Stimulated activated naive B cell treated with anti-CD40 and anti-IgM and Interleukin-4, amounts not matched to agents 10 μg/mL and 1 μg/mL and 100 μg/mL, for 72 hours (primary cell): ENCODE measurements at regions not wholly inside any gene's neighbourhood (a gene's known extent, or its start where the extent isn't known, plus 50 kb on each side); places are given as distances from the start of the nearest gene placed in this dataset.

Experiments
- ATAC-seq, 2 donors: fragments of 150-1000 bp; cut with Tn5 transposase; replicated peaks; 2 replicates each; pipeline ENCODE4 v1.10.0; 2021; ENCODE audit warnings: moderate library complexity in 1 of 2
- DNase-seq: peaks from one replicate; pipeline ENCODE4 v3.0.0; 2021
- H3K27ac Mint-ChIP-seq: one replicate; pipeline ENCODE4 v1.8.0; 2022; ENCODE audit warnings: mild to moderate bottlenecking, mixed read lengths
- H3K27me3 Mint-ChIP-seq, 2 donors: one replicate each; pipeline ENCODE4 v1.8.0; 2022; ENCODE audit warnings: mixed read lengths in 2 of 2
- H3K36me3 Mint-ChIP-seq, 2 donors: one replicate each; pipeline ENCODE4 v1.8.0; 2022; ENCODE audit warnings: mixed read lengths in 2 of 2, mild to moderate bottlenecking in 1 of 2
- H3K4me1 Mint-ChIP-seq, 2 donors: one replicate each; pipeline ENCODE4 v1.8.0; 2022; ENCODE audit warnings: mixed read lengths in 2 of 2, mild to moderate bottlenecking in 1 of 2
- H3K4me3 Mint-ChIP-seq, 2 donors: one replicate each; pipeline ENCODE4 v1.8.0; 2022; ENCODE audit warnings: mild to moderate bottlenecking in 2 of 2, mixed read lengths in 2 of 2, moderate library complexity in 1 of 2
- H3K9me3 Mint-ChIP-seq, 2 donors: one replicate each; pipeline ENCODE4 v1.8.0; 2022; ENCODE audit warnings: mixed read lengths in 2 of 2, mild to moderate bottlenecking in 1 of 2

DNA sequence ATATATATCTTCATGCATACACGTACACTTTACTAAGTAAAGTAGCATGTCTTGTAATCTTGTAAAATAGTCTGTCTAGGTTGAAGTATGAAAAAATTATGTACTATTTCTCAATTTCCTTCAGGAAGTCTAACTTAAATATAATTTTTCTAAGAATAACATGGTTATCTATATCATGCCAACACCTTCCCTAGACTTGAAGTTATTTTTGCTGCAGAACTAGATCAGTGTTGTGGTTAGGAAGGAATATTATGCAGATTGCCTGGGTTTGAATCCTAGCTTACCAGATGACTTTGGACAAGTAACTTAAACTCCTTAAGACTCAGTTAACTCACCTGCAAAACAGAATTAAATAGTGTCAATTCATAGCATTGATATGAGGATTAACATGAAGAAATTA lies 142.2 kb upstream of the SEMA3A start:
- H3K4me1 Mint-ChIP-seq, result peaks cover 4 to 9% of the 10 kb centered on the region in 2 donors
- H3K27ac Mint-ChIP-seq, result no peak overlapping the region
- ATAC-seq (peak in 1 of 2 donors; percentile 22), DNase-seq (no peak)
- H3K36me3 Mint-ChIP-seq, result no peaks in the 10 kb centered on the region
- no peaks in the 10 kb centered on the region for H3K27me3 Mint-ChIP-seq
- H3K9me3 Mint-ChIP-seq, result no peaks in the 10 kb centered on the region
- H3K4me3 Mint-ChIP-seq, result no peak overlapping the region

DNA sequence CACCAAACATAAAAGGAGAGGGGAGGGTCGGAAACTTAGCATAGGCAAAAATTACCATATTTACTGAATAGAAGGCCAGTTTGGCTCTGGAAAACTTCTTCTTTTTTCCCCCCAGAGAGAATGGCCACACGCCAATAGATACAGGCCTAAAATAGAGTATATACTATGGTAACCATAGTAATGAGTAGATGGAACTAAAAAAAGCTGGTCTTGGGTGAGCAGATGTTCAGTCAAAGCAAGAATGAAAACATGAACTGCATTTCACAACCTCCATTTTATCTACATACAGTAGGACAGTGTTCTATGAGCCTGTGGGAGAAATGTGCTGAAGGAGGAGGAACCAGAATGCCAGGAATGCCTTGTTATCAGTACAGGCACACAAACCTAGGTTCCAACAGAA lies 141.7 kb upstream of the SEMA3A start:
- DNase-seq (no peak), ATAC-seq (peak; percentile 87 to 90)
- no peaks in the 10 kb centered on the region for H3K9me3 Mint-ChIP-seq
- H3K4me1 Mint-ChIP-seq, result peaks cover 4 to 9% of the 10 kb centered on the region in 2 donors
- no peak overlapping the region for H3K4me3 Mint-ChIP-seq
- H3K27ac Mint-ChIP-seq, result no peak overlapping the region
- H3K27me3 Mint-ChIP-seq, result no peaks in the 10 kb centered on the region
- H3K36me3 Mint-ChIP-seq, result no peaks in the 10 kb centered on the region

DNA sequence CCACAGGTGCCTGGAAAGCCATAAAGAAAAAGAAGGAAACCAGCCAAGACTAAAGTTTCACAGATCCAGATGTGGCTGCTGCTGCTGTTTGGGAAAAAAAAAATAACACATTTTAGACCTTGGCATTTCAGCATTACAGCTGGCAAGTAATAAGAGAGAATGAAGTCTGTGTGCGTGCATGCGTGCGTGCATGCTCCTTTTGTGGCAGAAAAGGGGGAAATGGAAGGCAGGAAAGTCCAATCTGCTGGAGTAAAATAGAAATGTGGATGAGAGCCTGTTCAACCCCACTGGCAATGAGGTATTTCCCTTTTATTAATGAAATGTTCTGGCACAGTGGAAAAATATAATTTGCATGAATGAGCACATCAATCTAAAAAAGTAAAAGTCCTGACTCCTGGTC lies 137.0 kb upstream of the SEMA3A start:
- Mint-ChIP-seq H3K36me3 (no peaks in the 10 kb centered on the region), H3K27ac (no peak overlapping the region), H3K27me3 (no peaks in the 10 kb centered on the region), H3K4me3 (no peak overlapping the region), H3K9me3 (no peaks in the 10 kb centered on the region), H3K4me1 (peaks cover 4 to 9% of the 10 kb centered on the region in 2 donors)
- no peak for DNase-seq
- no peak for ATAC-seq

DNA sequence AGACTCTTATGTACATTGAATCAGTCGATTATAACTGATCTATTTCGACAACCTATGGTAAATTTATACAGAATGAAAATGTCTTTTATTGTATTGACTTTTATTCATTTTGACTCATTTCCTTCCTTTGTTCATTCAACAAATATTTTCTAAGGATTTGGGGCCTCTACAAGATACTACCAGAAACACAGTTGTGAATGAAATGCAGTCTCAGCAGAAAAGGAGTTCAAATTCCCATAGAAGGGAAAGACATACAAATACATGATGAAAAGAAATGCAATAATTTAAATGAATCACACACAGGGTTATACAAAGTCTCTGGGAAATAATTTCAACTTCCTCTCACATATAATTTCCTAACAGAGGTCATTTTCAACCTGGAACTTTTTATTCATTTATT lies 134.0 kb upstream of the SEMA3A start:
- Mint-ChIP-seq H3K36me3 (no peaks in the 10 kb centered on the region), H3K4me1 (no peaks in the 10 kb centered on the region), H3K9me3 (no peaks in the 10 kb centered on the region), H3K4me3 (no peak overlapping the region), H3K27me3 (no peaks in the 10 kb centered on the region), H3K27ac (no peak overlapping the region)
- no peak for ATAC-seq
- DNase-seq, result no peak

DNA sequence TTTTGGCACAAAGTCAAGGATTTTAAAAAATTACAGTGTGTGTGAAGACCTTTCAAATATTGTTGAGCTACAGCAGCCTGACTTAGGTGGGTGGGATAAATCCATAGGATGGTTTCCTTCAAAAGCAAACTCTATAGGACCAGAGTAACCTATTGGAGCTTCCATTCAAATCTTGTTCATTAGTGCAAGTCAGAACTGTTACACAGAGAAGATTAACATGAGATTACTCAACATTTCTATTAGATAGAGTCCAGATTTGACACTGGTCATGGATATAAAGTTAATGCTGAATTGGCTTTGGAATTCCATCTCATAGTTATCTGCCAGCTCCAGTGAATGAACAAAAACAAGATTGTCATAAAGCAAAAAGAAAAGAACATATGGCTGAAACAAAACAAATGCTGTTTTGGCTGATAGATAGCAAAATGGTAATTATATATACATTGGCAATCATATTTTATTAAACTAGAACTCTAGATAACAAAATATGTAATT lies 129.6 kb upstream of the SEMA3A start:
- Mint-ChIP-seq H3K4me3 (no peak overlapping the region), H3K9me3 (peaks cover 0 to 3% of the 10 kb centered on the region in 2 donors), H3K27ac (no peak overlapping the region), H3K36me3 (no peaks in the 10 kb centered on the region), H3K4me1 (no peaks in the 10 kb centered on the region), H3K27me3 (no peaks in the 10 kb centered on the region)
- ATAC-seq (no peak), DNase-seq (no peak)

DNA sequence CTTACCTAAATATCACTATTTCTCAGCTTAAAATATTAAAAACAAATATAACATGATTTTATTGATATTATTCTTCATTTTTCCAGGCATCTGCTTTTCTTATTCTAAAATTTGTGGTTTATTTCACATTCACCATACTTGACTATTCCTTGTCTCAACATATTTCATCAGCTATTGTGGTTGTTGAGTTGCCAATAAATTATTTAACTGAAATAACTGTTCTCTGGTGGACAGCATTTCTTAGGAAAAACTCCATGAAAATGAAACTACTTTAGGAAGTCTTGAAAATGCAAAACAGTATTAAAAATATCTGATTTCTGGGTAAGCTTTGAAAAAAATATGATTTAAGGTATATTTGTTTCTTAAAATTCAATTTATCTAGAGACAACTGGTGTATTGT lies 122.9 kb upstream of the SEMA3A start:
- no peak overlapping the region for H3K27ac Mint-ChIP-seq
- no peak overlapping the region for H3K4me3 Mint-ChIP-seq
- ATAC-seq (no peak), DNase-seq (no peak)
- H3K9me3 Mint-ChIP-seq, result peaks cover 0 to 3% of the 10 kb centered on the region in 2 donors
- no peaks in the 10 kb centered on the region for H3K4me1 Mint-ChIP-seq
- no peaks in the 10 kb centered on the region for H3K36me3 Mint-ChIP-seq
- H3K27me3 Mint-ChIP-seq, result no peaks in the 10 kb centered on the region

DNA sequence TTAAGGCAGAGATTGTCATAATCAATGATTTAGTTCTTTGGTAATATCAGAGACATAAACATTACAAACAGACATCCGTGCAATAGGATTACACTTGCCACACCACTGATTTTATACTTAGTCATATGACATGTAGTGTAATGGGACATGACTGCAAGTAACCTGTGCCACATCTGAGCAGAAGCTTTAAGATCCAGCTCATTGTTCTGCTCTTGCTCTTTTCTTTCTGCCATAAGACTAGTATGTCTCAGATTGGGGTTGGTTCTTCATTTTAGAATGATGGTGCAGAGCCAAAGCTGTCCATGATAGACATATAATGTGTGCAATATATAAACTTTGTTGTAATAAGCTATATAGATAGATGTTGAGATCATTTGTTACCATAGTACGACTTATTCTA lies 119.7 kb upstream of the SEMA3A start:
- ATAC-seq (no peak), DNase-seq (no peak)
- Mint-ChIP-seq H3K4me3 (no peak overlapping the region), H3K36me3 (no peaks in the 10 kb centered on the region), H3K27ac (no peak overlapping the region), H3K9me3 (no peaks in the 10 kb centered on the region), H3K4me1 (no peaks in the 10 kb centered on the region), H3K27me3 (no peaks in the 10 kb centered on the region)

DNA sequence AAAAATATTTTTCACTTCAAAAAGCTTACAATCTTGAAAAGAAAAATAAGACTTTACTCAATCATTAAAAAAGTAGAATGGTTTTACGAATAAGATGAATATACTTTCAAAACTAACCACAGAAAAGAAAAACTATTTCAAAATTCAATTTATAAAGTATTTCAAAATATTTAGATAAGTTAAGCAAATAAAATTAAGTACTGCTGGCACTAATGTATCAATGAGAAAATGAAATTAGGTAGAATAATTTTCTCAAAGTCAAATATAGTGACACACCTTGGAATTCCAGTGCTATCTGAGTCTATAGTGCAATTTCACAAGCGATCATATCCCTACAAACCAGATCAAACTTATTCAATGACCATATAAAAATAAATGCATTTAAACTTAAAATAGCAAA lies 109.8 kb upstream of the SEMA3A start:
- no peaks in the 10 kb centered on the region for H3K36me3 Mint-ChIP-seq
- no peaks in the 10 kb centered on the region for H3K4me1 Mint-ChIP-seq
- no peak overlapping the region for H3K4me3 Mint-ChIP-seq
- H3K27me3 Mint-ChIP-seq, result no peaks in the 10 kb centered on the region
- no peaks in the 10 kb centered on the region for H3K9me3 Mint-ChIP-seq
- ATAC-seq (no peak), DNase-seq (no peak)
- no peak overlapping the region for H3K27ac Mint-ChIP-seq

DNA sequence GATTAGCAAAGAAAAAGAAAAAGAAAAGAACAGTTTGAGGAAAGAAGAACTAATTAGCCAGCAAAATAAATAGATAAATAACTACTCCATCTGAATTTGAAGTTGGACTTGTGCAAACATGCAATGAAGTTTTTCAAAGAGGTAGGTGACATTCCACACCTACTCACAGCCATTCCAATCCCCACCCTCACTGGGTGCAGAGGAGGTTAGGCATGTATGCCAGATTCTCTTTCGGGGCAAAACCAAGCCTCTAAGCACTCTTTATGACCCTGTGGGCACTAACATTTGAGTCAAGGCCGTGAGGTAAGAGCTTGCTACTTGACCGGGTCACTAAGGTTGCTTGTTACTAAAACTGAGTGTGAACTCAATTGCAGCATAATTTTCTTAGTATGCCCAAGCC lies 108.4 kb upstream of the SEMA3A start:
- Mint-ChIP-seq H3K36me3 (no peaks in the 10 kb centered on the region), H3K27me3 (no peaks in the 10 kb centered on the region), H3K9me3 (no peaks in the 10 kb centered on the region), H3K27ac (no peak overlapping the region), H3K4me3 (no peak overlapping the region), H3K4me1 (no peaks in the 10 kb centered on the region)
- DNase-seq (no peak), ATAC-seq (no peak)

DNA sequence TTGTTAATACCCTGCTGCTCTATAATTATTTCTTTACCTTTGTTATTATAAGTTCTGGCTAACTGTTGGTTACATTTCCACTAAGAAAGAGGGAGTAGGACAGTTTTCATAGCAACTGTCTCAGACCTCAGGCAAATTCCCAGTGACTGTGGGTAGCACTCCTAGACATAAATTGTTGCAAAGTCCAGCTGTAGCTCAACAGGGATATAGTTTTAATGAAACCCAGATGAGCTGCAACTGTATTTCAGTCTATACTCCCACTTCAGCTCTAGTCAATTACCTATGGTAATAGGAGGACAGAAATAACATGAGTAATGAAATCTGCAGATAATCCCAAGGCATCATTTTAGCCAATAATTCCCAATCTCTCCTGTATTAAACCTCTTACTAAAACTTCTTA lies 103.0 kb upstream of the SEMA3A start:
- Mint-ChIP-seq H3K36me3 (no peaks in the 10 kb centered on the region), H3K4me1 (no peaks in the 10 kb centered on the region), H3K27ac (no peak overlapping the region), H3K4me3 (no peak overlapping the region), H3K27me3 (no peaks in the 10 kb centered on the region), H3K9me3 (no peaks in the 10 kb centered on the region)
- ATAC-seq (no peak), DNase-seq (no peak)

DNA sequence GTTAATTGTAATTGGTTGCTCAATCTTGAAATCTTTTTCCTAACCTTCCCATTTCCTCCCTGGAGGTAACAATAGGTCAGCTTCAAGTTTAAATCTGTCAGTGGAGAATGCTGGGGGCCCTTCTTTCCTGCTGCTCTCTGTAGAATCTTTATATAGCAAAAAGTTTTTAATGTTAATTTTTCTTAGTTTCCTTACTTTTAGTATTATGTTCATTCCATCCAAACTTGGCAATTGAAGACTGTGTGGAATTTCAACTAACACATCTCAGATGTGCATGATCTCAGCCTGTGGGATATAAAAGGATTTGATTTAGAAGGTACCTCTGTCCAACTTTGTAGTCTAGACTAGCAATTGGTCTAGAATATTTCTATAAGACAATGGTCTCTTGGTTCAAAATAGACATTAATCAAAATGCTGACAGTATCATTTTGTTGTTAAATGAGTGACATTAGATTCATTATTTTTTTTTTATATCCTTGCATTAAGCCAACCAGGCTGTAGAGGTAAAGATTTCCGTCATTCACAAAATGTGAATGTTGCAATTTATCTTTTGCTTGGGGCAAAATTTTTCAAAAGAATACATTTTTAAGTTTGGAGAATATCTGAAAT lies 100.4 kb upstream of the SEMA3A start:
- no peak overlapping the region for H3K4me3 Mint-ChIP-seq
- ATAC-seq (no peak), DNase-seq (no peak)
- no peaks in the 10 kb centered on the region for H3K36me3 Mint-ChIP-seq
- H3K9me3 Mint-ChIP-seq, result no peaks in the 10 kb centered on the region
- H3K27ac Mint-ChIP-seq, result no peak overlapping the region
- H3K4me1 Mint-ChIP-seq, result no peaks in the 10 kb centered on the region
- no peaks in the 10 kb centered on the region for H3K27me3 Mint-ChIP-seq

DNA sequence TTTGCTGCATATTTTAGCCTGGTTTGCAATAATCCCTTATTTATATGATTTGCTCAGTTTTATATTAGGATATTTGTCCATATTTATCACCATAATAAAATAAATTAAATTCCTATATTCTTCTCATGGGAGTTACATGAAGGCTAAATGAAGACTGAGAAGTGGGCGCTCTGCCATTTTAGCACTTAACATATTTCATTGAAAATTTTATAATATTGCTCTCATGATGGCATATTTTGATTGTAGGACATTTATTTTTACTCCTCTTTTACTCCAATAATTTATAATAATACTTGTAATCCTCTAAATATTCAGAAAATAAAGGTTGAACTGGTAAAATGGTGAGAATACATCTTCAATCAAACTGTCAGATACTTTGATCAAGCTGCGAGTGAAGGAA lies 99.8 kb upstream of the SEMA3A start:
- Mint-ChIP-seq H3K36me3 (no peaks in the 10 kb centered on the region), H3K4me1 (no peaks in the 10 kb centered on the region), H3K4me3 (no peak overlapping the region), H3K9me3 (no peaks in the 10 kb centered on the region), H3K27me3 (no peaks in the 10 kb centered on the region), H3K27ac (no peak overlapping the region)
- ATAC-seq (no peak), DNase-seq (no peak)

DNA sequence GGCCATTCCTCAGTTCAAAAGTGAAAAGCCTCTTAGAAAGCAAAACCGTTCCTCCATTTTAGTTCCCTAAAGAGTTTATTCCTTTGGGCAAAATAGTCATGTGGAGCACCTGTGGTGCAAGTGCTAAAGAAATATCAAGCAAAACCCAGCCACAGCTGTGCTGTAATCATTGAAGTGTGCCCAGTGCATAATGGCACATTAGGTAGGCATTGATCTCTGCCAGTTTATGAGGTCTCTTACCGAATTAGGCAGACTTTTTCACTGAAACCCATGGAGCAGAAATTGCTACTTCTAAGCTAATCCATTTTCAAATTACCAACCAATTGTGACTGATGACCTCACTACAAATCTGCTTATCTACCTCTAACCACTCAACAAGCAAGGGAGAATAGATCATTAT lies 97.2 kb upstream of the SEMA3A start:
- Mint-ChIP-seq H3K4me3 (no peak overlapping the region), H3K36me3 (no peaks in the 10 kb centered on the region), H3K4me1 (no peaks in the 10 kb centered on the region), H3K27ac (no peak overlapping the region), H3K9me3 (no peaks in the 10 kb centered on the region), H3K27me3 (no peaks in the 10 kb centered on the region)
- ATAC-seq, result no peak
- DNase-seq, result no peak

DNA sequence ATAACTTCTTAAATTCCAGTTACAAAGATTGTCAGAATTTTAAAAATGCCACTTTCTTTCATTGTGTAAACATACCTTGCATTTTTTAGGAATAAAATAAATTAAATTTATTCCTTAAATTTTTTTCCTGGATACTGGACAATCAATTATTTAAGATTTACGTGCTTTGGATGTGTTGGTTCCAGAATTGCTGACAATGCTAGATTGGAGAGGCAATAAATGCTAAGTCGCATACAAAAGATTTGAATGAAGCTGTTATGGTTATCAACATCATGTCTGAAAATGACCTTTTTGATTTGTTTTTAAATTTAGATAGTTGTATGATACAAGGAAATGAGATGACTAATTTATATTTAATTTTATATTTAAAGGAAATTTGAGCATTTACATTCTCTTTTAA lies 89.2 kb upstream of the SEMA3A start:
- ATAC-seq, result no peak
- H3K27ac Mint-ChIP-seq, result no peak overlapping the region
- no peaks in the 10 kb centered on the region for H3K4me1 Mint-ChIP-seq
- no peak overlapping the region for H3K4me3 Mint-ChIP-seq
- no peak for DNase-seq
- no peaks in the 10 kb centered on the region for H3K27me3 Mint-ChIP-seq
- no peaks in the 10 kb centered on the region for H3K9me3 Mint-ChIP-seq
- H3K36me3 Mint-ChIP-seq, result no peaks in the 10 kb centered on the region

DNA sequence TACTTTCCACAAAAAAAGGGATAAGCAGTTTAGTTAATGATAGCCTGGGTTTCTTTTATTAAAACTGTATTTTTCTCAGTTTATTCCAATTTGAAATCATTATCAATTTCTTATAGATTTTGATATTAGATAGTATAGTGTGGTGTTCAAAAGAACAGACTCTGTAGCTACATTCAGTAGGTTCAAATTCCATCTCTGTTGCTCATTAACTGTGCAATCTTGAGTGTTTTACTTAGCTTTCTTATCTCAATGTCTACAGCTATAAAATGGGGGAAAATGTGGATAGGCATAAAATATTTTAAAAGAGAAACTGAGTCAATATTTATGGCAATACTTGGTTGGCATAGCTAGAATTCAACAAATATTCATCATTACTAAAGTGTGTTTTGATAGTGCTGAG lies 86.9 kb upstream of the SEMA3A start:
- no peak overlapping the region for H3K4me3 Mint-ChIP-seq
- ATAC-seq, result no peak
- DNase-seq, result no peak
- H3K9me3 Mint-ChIP-seq, result no peaks in the 10 kb centered on the region
- H3K27me3 Mint-ChIP-seq, result no peaks in the 10 kb centered on the region
- H3K4me1 Mint-ChIP-seq, result no peaks in the 10 kb centered on the region
- H3K36me3 Mint-ChIP-seq, result no peaks in the 10 kb centered on the region
- no peak overlapping the region for H3K27ac Mint-ChIP-seq

DNA sequence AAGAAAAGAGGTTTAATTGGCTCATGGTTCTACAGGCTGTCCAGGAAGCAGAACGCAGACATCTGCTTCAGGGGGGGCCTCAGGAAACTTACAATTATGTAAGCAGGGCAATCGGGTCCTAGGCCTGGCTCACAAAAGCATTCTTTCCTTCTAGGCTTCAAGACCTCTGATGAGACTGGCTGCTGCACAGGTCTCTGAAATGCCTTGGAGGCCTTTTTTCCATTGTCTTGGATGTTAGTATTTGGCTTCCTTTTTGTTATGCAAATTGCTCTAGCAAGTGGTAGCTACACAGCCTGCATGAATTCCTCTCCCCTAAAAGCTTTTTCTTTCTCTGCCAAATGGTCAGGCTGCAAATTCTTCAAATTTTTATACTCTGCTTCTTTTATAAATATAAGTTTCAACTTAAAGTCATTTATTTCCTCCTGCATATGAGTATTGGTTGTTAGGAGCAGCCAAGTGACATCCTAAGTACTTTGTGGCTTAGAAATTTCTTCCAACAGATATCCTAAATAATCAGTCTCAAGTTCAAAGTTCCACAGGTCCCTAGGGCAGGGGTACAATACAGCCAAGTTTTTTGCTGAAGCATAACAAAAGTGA lies 83.1 kb upstream of the SEMA3A start:
- Mint-ChIP-seq H3K27me3 (no peaks in the 10 kb centered on the region), H3K4me3 (no peak overlapping the region), H3K4me1 (no peaks in the 10 kb centered on the region), H3K36me3 (no peaks in the 10 kb centered on the region), H3K9me3 (no peaks in the 10 kb centered on the region), H3K27ac (no peak overlapping the region)
- DNase-seq, result no peak
- ATAC-seq, result no peak
